HCT116 (cell line): ENCODE measurements at regions not wholly inside any gene's neighbourhood (a gene's known extent, or its start where the extent isn't known, plus 50 kb on each side); places are given as distances from the start of the nearest gene placed in this dataset.

Source experiments
- ATAC-seq: fragments of 200-7000 bp; cut with Tn5 transposase; 2 replicates; pipeline ENCODE4 v1.9.1; 2020; ENCODE audit warnings: mild to moderate bottlenecking, moderate library complexity
- BruUV-seq: library from RNA; stranded (reverse); fragments of 400-500 nt; replicated peaks from 2 replicates; lab custom pipeline; 2021; lab: Mats Ljungman, UMichigan
- CTCF ChIA-PET: fragments of 300-600 bp; sonication (Branson Sonifier 250); formaldehyde crosslinking; loops from one replicate; lab custom pipeline; 2021; ENCODE audit warnings: antibody characterized with exemption; lab: Charles Lee
- POLR2A ChIA-PET: fragments of 300-600, 350-600 bp; sonication (Branson Sonifier 250); formaldehyde crosslinking; loops from one replicate; lab custom pipeline; 2021; ENCODE audit warnings: antibody characterized with exemption; lab: Charles Lee
- RAD21 ChIA-PET, 2 experiments: fragments of 300-600 bp; sonication (Branson Sonifier 250); formaldehyde crosslinking; loops; one replicate each; lab custom pipeline; 2023; ENCODE audit warnings: low total read pairs in 2 of 2; ENCODE audit not compliant: uncharacterized antibody in 2 of 2, unreplicated experiment in 2 of 2, low non-redundant PET in 1 of 2; lab: Charles Lee
- DNase-seq: peaks from one replicate; pipeline ENCODE4 v3.0.0-alpha.2; 2010; ENCODE audit warnings: low read depth, low spot score
- H2AFZ ChIP-seq: fragments of 200-600 bp; shearing (Covaris generic), sonication (generic); 2 replicates; pipeline ENCODE4 v1.6.1; 2017; ENCODE audit warnings: low read depth, mixed run types, mixed read lengths, antibody characterized with exemption, low read length; ENCODE audit not compliant: poor library complexity, severe bottlenecking
- H3K27ac ChIP-seq: 2 replicates; pipeline ENCODE4 v1.5.1; 2012; ENCODE audit warnings: low read depth, low read length
- H3K27me3 ChIP-seq: fragments of 200-600 bp; sonication (generic); 2 replicates; pipeline ENCODE4 v1.6.1; 2016; ENCODE audit warnings: mixed run types, low read length, mixed read lengths; ENCODE audit not compliant: insufficient read depth
- H3K36me3 ChIP-seq, 2 experiments: fragments of 200-500 bp in 1 of 2; fragments of 200-600 bp in 1 of 2; sonication (Bioruptor generic) in 1 of 2; sonication (generic) in 1 of 2; 2 replicates each; pipeline versions ENCODE4 v1.5.1 to v1.6.1; 2014 to 2016; ENCODE audit warnings: low read length in 2 of 2, inconsistent platforms in 1 of 2, mixed read lengths in 1 of 2, mixed run types in 1 of 2; ENCODE audit not compliant: insufficient read depth in 2 of 2, control insufficient read depth in 1 of 2
- H3K4me1 ChIP-seq, 2 experiments: fragments of 200-600 bp in 1 of 2; sonication (generic) in 1 of 2; 2 replicates each; pipeline versions ENCODE4 v1.5.1 to v1.6.1; 2012 to 2017; ENCODE audit warnings: low read length in 2 of 2, inconsistent platforms in 1 of 2, mild to moderate bottlenecking in 1 of 2, mixed read lengths in 1 of 2, mixed run types in 1 of 2, moderate library complexity in 1 of 2; ENCODE audit not compliant: insufficient read depth in 2 of 2, control insufficient read depth in 1 of 2
- H3K4me2 ChIP-seq: fragments of 200-600 bp; sonication (generic); 2 replicates; pipeline ENCODE4 v1.6.1; 2017; ENCODE audit warnings: mixed run types, low read length, mixed read lengths
- H3K4me3 ChIP-seq, 2 experiments: fragments of 200-600 bp in 1 of 2; sonication (generic) in 1 of 2; replicated peaks in 1 of 2; 2 replicates each; pipeline ENCODE4 v1.5.1; 2011 to 2016; ENCODE audit warnings: low read length in 2 of 2, control low read depth in 1 of 2, low read depth in 1 of 2, mild to moderate bottlenecking in 1 of 2, mixed read lengths in 1 of 2, mixed run types in 1 of 2
- H3K79me2 ChIP-seq: fragments of 200-600 bp; sonication (generic); 2 replicates; pipeline ENCODE4 v1.6.1; 2017; ENCODE audit warnings: mild to moderate bottlenecking, mixed run types, low read length, moderate library complexity, mixed read lengths; ENCODE audit not compliant: insufficient read depth
- H3K9ac ChIP-seq: fragments of 200-600 bp; sonication (generic); 2 replicates; pipeline ENCODE4 v1.6.1; 2016; ENCODE audit warnings: low read length, mixed read lengths
- H3K9me2 ChIP-seq: fragments of 200-600 bp; sonication (generic), shearing (Covaris generic); 2 replicates; pipeline ENCODE4 v1.6.1; 2017; ENCODE audit warnings: mixed run types, mild to moderate bottlenecking, moderate library complexity; ENCODE audit not compliant: insufficient read depth
- H3K9me3 ChIP-seq, 2 experiments: fragments of 200-500 bp in 1 of 2; fragments of 200-600 bp in 1 of 2; sonication (Bioruptor generic) in 1 of 2; sonication (generic) in 1 of 2; 2 replicates each; pipeline ENCODE4 v1.6.1; 2014 to 2017; ENCODE audit warnings: low read length in 2 of 2, mixed read lengths in 2 of 2, inconsistent platforms in 1 of 2, low read depth in 1 of 2, mild to moderate bottlenecking in 1 of 2, mixed run types in 1 of 2, moderate library complexity in 1 of 2; ENCODE audit not compliant: control insufficient read depth in 1 of 2, insufficient read depth in 1 of 2
- H4K20me1 ChIP-seq: fragments of 200-600 bp; sonication (generic), shearing (Covaris generic); 2 replicates; pipeline ENCODE4 v1.6.1; 2017; ENCODE audit warnings: mixed run types, mild to moderate bottlenecking, moderate library complexity; ENCODE audit not compliant: insufficient read depth
- CTCF ChIP-seq, 3 experiments: fragments of 200-600 bp in 1 of 3; sonication (generic) in 1 of 3; IDR thresholded peaks in 2 of 3; conservative IDR thresholded peaks in 1 of 3; 2 replicates each; pipeline ENCODE4 v1.5.1; 2012 to 2017; ENCODE audit warnings: low read depth in 2 of 3, low read length in 2 of 3, antibody characterized with exemption in 1 of 3, borderline replicate concordance in 1 of 3, control low read depth in 1 of 3, mild to moderate bottlenecking in 1 of 3, mixed read lengths in 1 of 3, mixed run types in 1 of 3, moderate library complexity in 1 of 3; ENCODE audit not compliant: insufficient read depth in 1 of 3
- ELF1 ChIP-seq: IDR thresholded peaks from 2 replicates; pipeline ENCODE4 v1.6.1; 2012; ENCODE audit warnings: low read depth, borderline replicate concordance
- FOSL1 ChIP-seq: IDR thresholded peaks from 2 replicates; pipeline ENCODE4 v1.6.1; 2012; ENCODE audit warnings: low read depth
- JUND ChIP-seq: IDR thresholded peaks from 2 replicates; pipeline ENCODE4 v1.6.1; 2012
- MAX ChIP-seq: IDR thresholded peaks from 2 replicates; pipeline ENCODE4 v1.6.1; 2012
- POLR2AphosphoS5 ChIP-seq: IDR thresholded peaks from 2 replicates; pipeline ENCODE4 v1.6.1; 2011; ENCODE audit warnings: mild to moderate bottlenecking, low read depth, low read length, moderate library complexity
- RAD21 ChIP-seq: IDR thresholded peaks from 2 replicates; pipeline ENCODE4 v1.6.1; 2012; ENCODE audit warnings: low read depth, mild to moderate bottlenecking
- REST ChIP-seq: IDR thresholded peaks from 2 replicates; pipeline ENCODE4 v1.6.1; 2012; ENCODE audit warnings: low read depth
- TCF7L2 ChIP-seq: IDR thresholded peaks from 2 replicates; pipeline ENCODE4 v1.7.0; 2011; ENCODE audit warnings: borderline replicate concordance, inconsistent platforms; ENCODE audit not compliant: insufficient read depth, insufficient read length; ENCODE audit errors: extremely low read depth
- YY1 ChIP-seq: IDR thresholded peaks from 2 replicates; pipeline ENCODE4 v1.6.1; 2011; ENCODE audit warnings: low read length, low read depth, moderate library complexity, mild to moderate bottlenecking; ENCODE audit not compliant: insufficient replicate concordance; ENCODE audit errors: extremely low read depth
- ZFX ChIP-seq: fragments of 450-650 bp; IDR thresholded peaks from 2 replicates; pipeline ENCODE4 v1.6.1; 2017
- ZNF274 ChIP-seq: fragments of 200-500 bp; sonication (Bioruptor generic); IDR thresholded peaks from 2 replicates; pipeline ENCODE4 v1.6.1; 2014; ENCODE audit warnings: mild to moderate bottlenecking, low read depth, low read length, inconsistent platforms
- intact Hi-C: fragments of 100-400 bp; cut with micrococcal nuclease; formaldehyde crosslinking; loops from 2 replicates; pipeline ENCODE4 v1.10.0; 2022

- Histone ChIP-seq H3K9ac (no peak overlapping the region), H3K9me2 (no peaks in the 10 kb centered on the region), H4K20me1 (no peaks in the 10 kb centered on the region), H3K36me3 (no peaks in the 10 kb centered on the region), H3K4me2 (no peak overlapping the region), H3K27me3 (no peaks in the 10 kb centered on the region), H2AFZ (no peak overlapping the region), H3K79me2 (no peaks in the 10 kb centered on the region), H3K9me3 (no peaks in the 10 kb centered on the region), H3K27ac (no peak overlapping the region), H3K4me1 (no peaks in the 10 kb centered on the region), H3K4me3 (no peak overlapping the region)
- no peak for TF ChIP-seq ELF1
- no peak for TF ChIP-seq ZFX
- TF ChIP-seq ZNF274, result no peak
- TF ChIP-seq POLR2AphosphoS5, result no peak
- no peak for TF ChIP-seq MAX
- TF ChIP-seq TCF7L2, result no peak
- TF ChIP-seq FOSL1, result no peak
- no peak for TF ChIP-seq JUND
- no peak for TF ChIP-seq RAD21
- TF ChIP-seq CTCF (IDR thresholded peaks at IDR 0.05 in 2 of 3, conservative IDR thresholded peaks at IDR 0.05 in 1 of 3; ENCODE audit: borderline replicate concordance in 1 of 3, insufficient read depth in 1 of 3, low read depth in 2 of 3, low read length in 2 of 3), result no peak
- TF ChIP-seq YY1, result no peak
- no peak for TF ChIP-seq REST
- BruUV-seq, result no TSS peak
- ChIA-PET RAD21 (no interaction called here), POLR2A (no interaction called here), CTCF (no interaction called here)
- no peak for DNase-seq
- no peak for ATAC-seq
- intact Hi-C loops, result no loop called here
These were observed 828.8 kb upstream of the GJE1 start for GRCh38 chr6:141303907-141304306.
